Vagina (tissue), 2 donors: ENCODE measurements at regions not wholly inside any gene's neighbourhood (a gene's known extent, or its start where the extent isn't known, plus 50 kb on each side); places are given as distances from the start of the nearest gene placed in this dataset.

Experiments used
- POLR2AphosphoS5 ChIP-seq, 2 donors: sonication (generic); formaldehyde crosslinking; IDR thresholded peaks; one replicate each; pipeline ENCODE4 v1.9.0; 2017; ENCODE audit warnings: antibody characterized with exemption in 2 of 2, mild to moderate bottlenecking in 2 of 2, low read depth in 1 of 2; ENCODE audit not compliant: insufficient read depth in 1 of 2
- TF ChIP-seq, protein P1 (sequence below), 3 experiments: fragments of 450-650 bp in 2 of 3; fragments of 200-600 bp in 1 of 3; sonication (generic) in 1 of 3; IDR thresholded peaks; one replicate each; pipeline ENCODE4 v1.5.1; 2017 to 2019; ENCODE audit warnings: antibody characterized with exemption in 3 of 3, mild to moderate bottlenecking in 2 of 3, moderate library complexity in 2 of 3

DNA sequence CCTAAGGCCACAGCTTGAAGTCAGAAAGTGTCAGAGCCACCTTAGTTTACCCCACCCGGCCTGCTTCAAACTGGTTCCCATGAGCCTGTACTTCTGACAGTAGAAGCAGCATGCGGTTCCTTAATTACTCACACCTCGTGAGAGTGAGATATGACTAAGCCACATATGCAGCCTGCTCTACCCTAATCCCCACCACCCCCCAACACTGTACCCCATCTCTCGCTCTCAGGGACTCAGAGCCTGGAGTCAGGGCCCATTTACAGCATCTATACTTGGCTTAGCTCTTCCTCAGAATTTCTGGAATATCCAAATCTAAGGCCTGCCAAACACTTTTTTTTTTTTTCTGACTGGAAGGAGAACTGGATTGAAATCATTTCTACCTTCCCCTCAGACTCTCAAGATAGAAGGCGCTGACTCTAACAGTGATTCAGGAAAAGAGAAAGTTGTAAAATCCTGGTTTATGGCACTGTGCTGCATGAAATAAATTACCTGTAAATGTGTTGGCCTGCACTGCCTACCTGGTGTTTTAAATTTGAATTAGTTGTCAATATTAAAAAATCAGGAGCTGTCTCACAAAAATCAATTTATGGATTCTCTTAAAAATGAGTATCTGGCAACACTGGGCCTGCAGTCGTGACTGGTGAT lies 360.0 kb downstream of the RND3 start:
- TF ChIP-seq, protein P1, sequence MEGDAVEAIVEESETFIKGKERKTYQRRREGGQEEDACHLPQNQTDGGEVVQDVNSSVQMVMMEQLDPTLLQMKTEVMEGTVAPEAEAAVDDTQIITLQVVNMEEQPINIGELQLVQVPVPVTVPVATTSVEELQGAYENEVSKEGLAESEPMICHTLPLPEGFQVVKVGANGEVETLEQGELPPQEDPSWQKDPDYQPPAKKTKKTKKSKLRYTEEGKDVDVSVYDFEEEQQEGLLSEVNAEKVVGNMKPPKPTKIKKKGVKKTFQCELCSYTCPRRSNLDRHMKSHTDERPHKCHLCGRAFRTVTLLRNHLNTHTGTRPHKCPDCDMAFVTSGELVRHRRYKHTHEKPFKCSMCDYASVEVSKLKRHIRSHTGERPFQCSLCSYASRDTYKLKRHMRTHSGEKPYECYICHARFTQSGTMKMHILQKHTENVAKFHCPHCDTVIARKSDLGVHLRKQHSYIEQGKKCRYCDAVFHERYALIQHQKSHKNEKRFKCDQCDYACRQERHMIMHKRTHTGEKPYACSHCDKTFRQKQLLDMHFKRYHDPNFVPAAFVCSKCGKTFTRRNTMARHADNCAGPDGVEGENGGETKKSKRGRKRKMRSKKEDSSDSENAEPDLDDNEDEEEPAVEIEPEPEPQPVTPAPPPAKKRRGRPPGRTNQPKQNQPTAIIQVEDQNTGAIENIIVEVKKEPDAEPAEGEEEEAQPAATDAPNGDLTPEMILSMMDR (IDR thresholded peaks at IDR 0.05), result no peak
- no peak for TF ChIP-seq POLR2AphosphoS5 (IDR thresholded peaks at IDR 0.05; ENCODE audit: insufficient read depth in 1 of 2, low read depth in 1 of 2)
